ENCODE measurements at regions not wholly inside any gene's neighbourhood (a gene's known extent, or its start where the extent isn't known, plus 50 kb on each side); places are given as distances from the start of the nearest gene placed in this dataset.

DNA sequence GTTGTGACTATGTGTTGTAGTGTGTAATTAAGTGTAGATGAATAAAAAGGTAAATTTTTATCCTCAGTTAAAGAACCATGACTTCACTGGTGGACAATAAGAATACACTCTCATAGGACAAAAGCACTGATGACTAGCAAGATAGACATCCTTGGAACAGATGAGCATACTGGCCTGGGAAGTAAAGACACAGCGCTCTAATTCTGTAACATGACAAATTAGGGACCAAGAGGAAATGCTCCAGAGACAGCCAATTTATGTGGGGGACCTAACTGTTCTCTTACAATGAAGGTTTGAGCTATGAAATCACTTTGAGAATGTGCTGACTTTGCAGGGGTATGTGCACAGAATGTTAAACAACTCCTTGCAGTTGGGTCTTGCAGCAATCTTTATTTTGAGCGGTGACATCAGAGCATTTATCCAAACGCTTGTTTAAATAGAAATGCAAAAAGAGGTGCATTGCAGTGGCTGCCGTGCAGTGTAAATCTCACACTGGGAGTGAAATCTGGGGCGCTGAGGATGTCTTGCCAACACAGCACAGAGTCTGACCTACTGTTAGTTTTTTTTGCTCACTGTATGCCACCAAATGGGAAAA lies 109.3 kb downstream of the MAGEC2 start:
- H2AFZ ChIP-seq (ENCODE audit: low read length): no peak overlapping the region
- no peaks in the 10 kb centered on the region for H3K4me1 ChIP-seq (ENCODE audit: control insufficient read depth, extremely low read depth, insufficient read depth, low read length)
- H3K9ac ChIP-seq (ENCODE audit: insufficient read depth, low read length): no peak overlapping the region
- no peak overlapping the region for H3K27ac ChIP-seq (ENCODE audit: insufficient read depth, low read length)
- no peak for TF ChIP-seq EZH2 (IDR thresholded peaks at IDR 0.05; ENCODE audit: low read length, missing control alignments)
- TF ChIP-seq, protein P1, sequence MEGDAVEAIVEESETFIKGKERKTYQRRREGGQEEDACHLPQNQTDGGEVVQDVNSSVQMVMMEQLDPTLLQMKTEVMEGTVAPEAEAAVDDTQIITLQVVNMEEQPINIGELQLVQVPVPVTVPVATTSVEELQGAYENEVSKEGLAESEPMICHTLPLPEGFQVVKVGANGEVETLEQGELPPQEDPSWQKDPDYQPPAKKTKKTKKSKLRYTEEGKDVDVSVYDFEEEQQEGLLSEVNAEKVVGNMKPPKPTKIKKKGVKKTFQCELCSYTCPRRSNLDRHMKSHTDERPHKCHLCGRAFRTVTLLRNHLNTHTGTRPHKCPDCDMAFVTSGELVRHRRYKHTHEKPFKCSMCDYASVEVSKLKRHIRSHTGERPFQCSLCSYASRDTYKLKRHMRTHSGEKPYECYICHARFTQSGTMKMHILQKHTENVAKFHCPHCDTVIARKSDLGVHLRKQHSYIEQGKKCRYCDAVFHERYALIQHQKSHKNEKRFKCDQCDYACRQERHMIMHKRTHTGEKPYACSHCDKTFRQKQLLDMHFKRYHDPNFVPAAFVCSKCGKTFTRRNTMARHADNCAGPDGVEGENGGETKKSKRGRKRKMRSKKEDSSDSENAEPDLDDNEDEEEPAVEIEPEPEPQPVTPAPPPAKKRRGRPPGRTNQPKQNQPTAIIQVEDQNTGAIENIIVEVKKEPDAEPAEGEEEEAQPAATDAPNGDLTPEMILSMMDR (conservative IDR thresholded peaks at IDR 0.05 in 1 of 2, IDR thresholded peaks at IDR 0.05 in 1 of 2; ENCODE audit: low read depth in 1 of 2, low read length in 2 of 2): no peak
- no peaks in the 10 kb centered on the region for H3K9me3 ChIP-seq (ENCODE audit: control insufficient read depth, insufficient read depth, low read depth, low read length)
- no peak overlapping the region for H3K4me3 ChIP-seq (replicated peaks in 1 of 4; ENCODE audit: control extremely low read depth in 1 of 4, insufficient read depth in 1 of 4, low read depth in 3 of 4, low read length in 4 of 4)
- DNase-seq (ENCODE audit: low read depth in 2 of 2): peak; percentile 4 to 27
- H3K36me3 ChIP-seq (ENCODE audit: control insufficient read depth, insufficient read depth, low read length): no peaks in the 10 kb centered on the region
- H3K79me2 ChIP-seq (ENCODE audit: control insufficient read depth, insufficient read depth, low read length): no peaks in the 10 kb centered on the region
- H3K4me2 ChIP-seq (ENCODE audit: extremely low read depth, insufficient read depth, low read length): no peak overlapping the region
- no peaks in the 10 kb centered on the region for H3K27me3 ChIP-seq (ENCODE audit: control insufficient read depth, insufficient read depth, low read length)
- H4K20me1 ChIP-seq (ENCODE audit: control insufficient read depth, extremely low read depth, insufficient read depth, low read length): no peaks in the 10 kb centered on the region

DNA sequence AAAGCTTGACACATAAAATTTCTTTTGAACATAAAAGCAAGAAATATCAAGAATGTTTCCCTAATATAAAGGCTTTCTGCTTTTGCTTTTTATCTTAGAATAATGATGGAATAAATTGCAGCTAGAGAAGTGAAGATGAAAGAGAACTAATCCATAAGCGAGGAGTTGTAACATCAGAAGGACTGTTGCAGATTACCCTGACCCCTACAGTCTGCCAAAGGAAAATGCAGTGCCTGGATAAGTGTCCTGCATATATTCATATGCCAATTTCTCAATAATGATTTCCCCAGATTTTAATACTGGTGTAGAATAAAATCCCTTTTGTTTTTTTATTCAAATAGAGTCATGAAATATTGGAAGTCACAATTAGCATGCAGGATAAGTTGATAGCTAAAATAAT lies 115.9 kb downstream of the MAGEC2 start:
- no peaks in the 10 kb centered on the region for H3K27me3 ChIP-seq (ENCODE audit: control insufficient read depth, insufficient read depth, low read length)
- TF ChIP-seq, protein P1 (conservative IDR thresholded peaks at IDR 0.05 in 1 of 2, IDR thresholded peaks at IDR 0.05 in 1 of 2; ENCODE audit: low read depth in 1 of 2, low read length in 2 of 2): peak; percentile 42 to 57
- TF ChIP-seq EZH2 (IDR thresholded peaks at IDR 0.05; ENCODE audit: low read length, missing control alignments): no peak
- no peak overlapping the region for H3K4me2 ChIP-seq (ENCODE audit: extremely low read depth, insufficient read depth, low read length)
- no peak overlapping the region for H3K4me3 ChIP-seq (replicated peaks in 1 of 4; ENCODE audit: control extremely low read depth in 1 of 4, insufficient read depth in 1 of 4, low read depth in 3 of 4, low read length in 4 of 4)
- H4K20me1 ChIP-seq (ENCODE audit: control insufficient read depth, extremely low read depth, insufficient read depth, low read length): no peaks in the 10 kb centered on the region
- H3K9me3 ChIP-seq (ENCODE audit: control insufficient read depth, insufficient read depth, low read depth, low read length): no peaks in the 10 kb centered on the region
- no peak overlapping the region for H3K27ac ChIP-seq (ENCODE audit: insufficient read depth, low read length)
- no peaks in the 10 kb centered on the region for H3K4me1 ChIP-seq (ENCODE audit: control insufficient read depth, extremely low read depth, insufficient read depth, low read length)
- no peak overlapping the region for H3K9ac ChIP-seq (ENCODE audit: insufficient read depth, low read length)
- H3K36me3 ChIP-seq (ENCODE audit: control insufficient read depth, insufficient read depth, low read length): no peaks in the 10 kb centered on the region
- no peak overlapping the region for H2AFZ ChIP-seq (ENCODE audit: low read length)
- peak; percentile 3 to 48 for DNase-seq (ENCODE audit: low read depth in 2 of 2)
- H3K79me2 ChIP-seq (ENCODE audit: control insufficient read depth, insufficient read depth, low read length): no peaks in the 10 kb centered on the region

DNA sequence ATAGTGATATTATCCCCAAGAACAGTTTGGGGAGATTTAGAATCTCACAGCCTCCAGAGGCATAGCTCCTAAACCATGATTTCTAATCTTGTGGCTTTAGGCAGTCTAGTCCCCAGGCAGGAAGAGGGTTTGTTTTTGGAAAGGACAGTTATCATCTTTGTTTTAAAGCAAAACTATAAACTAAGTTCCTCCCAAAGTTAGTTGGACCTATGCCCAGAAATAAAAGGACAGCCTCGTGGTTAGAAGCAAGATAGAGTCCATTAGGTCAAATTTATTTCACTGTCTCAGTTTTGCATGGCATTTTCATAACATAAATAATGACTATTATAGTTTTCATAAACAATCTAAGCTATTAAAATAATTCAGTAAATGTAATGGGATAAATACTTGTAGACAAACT lies 120.5 kb downstream of the MAGEC2 start:
- H3K27me3 ChIP-seq (ENCODE audit: control insufficient read depth, insufficient read depth, low read length): no peaks in the 10 kb centered on the region
- H3K27ac ChIP-seq (ENCODE audit: insufficient read depth, low read length): no peak overlapping the region
- DNase-seq (ENCODE audit: low read depth in 2 of 2): peak in 1 of 2 donors; percentile 22
- no peaks in the 10 kb centered on the region for H3K9me3 ChIP-seq (ENCODE audit: control insufficient read depth, insufficient read depth, low read depth, low read length)
- no peaks in the 10 kb centered on the region for H3K4me1 ChIP-seq (ENCODE audit: control insufficient read depth, extremely low read depth, insufficient read depth, low read length)
- no peaks in the 10 kb centered on the region for H3K36me3 ChIP-seq (ENCODE audit: control insufficient read depth, insufficient read depth, low read length)
- H3K4me2 ChIP-seq (ENCODE audit: extremely low read depth, insufficient read depth, low read length): no peak overlapping the region
- no peaks in the 10 kb centered on the region for H3K79me2 ChIP-seq (ENCODE audit: control insufficient read depth, insufficient read depth, low read length)
- no peak overlapping the region for H2AFZ ChIP-seq (ENCODE audit: low read length)
- no peak overlapping the region for H3K4me3 ChIP-seq (replicated peaks in 1 of 4; ENCODE audit: control extremely low read depth in 1 of 4, insufficient read depth in 1 of 4, low read depth in 3 of 4, low read length in 4 of 4)
- TF ChIP-seq, protein P1 (conservative IDR thresholded peaks at IDR 0.05 in 1 of 2, IDR thresholded peaks at IDR 0.05 in 1 of 2; ENCODE audit: low read depth in 1 of 2, low read length in 2 of 2): no peak
- no peak for TF ChIP-seq EZH2 (IDR thresholded peaks at IDR 0.05; ENCODE audit: low read length, missing control alignments)
- H3K9ac ChIP-seq (ENCODE audit: insufficient read depth, low read length): no peak overlapping the region
- no peaks in the 10 kb centered on the region for H4K20me1 ChIP-seq (ENCODE audit: control insufficient read depth, extremely low read depth, insufficient read depth, low read length)

Measured in fibroblast of lung (primary cell).